ENCODE measurements at regions not wholly inside any gene's neighbourhood (a gene's known extent, or its start where the extent isn't known, plus 50 kb on each side); places are given as distances from the start of the nearest gene placed in this dataset.

- H3K4me1 Mint-ChIP-seq: no peaks in the 10 kb centered on the region
- H3K27ac Mint-ChIP-seq: no peak overlapping the region
- H3K36me3 Mint-ChIP-seq: no peaks in the 10 kb centered on the region
Measured at GRCh38 chr6:167514524-167514923, 189.6 kb downstream of the TTLL2 start.

DNA sequence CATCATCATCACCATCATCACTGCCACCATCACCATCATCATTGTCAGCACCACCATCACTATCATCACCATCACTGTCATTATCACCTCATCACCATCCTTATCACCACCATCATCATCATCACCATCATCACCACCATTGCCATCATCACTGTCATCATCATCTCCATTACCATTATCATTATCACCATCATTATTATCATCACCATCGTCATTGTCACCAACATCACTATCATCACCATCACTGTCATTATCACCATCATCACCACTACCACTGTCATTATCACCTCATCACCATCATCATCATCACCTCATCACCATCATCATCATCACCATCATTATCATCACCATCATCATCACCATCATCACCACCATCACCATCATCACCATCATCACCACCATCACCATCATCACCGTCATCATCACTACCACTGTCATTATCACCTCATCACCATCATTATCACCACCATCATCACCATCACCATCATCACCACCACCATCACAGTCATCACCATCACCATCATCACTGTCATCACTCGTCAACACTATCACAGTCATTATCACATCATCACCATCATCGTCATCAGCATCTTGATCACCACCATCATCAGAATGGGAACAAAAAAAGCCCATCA lies 191.1 kb downstream of the TTLL2 start:
- H3K27ac Mint-ChIP-seq: no peak overlapping the region
- no peak overlapping the region for H3K4me3 Mint-ChIP-seq
- no peaks in the 10 kb centered on the region for H3K9me3 Mint-ChIP-seq
- DNase-seq: no peak
- H3K4me1 Mint-ChIP-seq: no peaks in the 10 kb centered on the region
- H3K27me3 Mint-ChIP-seq: peaks cover 10% of the 10 kb centered on the region
- H3K36me3 Mint-ChIP-seq: no peaks in the 10 kb centered on the region

More at GRCh38 chr6:167514524-167514923, 189.6 kb downstream of the TTLL2 start:
- Mint-ChIP-seq H3K4me3 (no peak overlapping the region), H3K27me3 (peaks cover 10% of the 10 kb centered on the region), H3K9me3 (no peaks in the 10 kb centered on the region)
- no peak for DNase-seq

- Mint-ChIP-seq H3K27ac (no peak overlapping the region), H3K27me3 (peaks cover 10% of the 10 kb centered on the region), H3K9me3 (no peaks in the 10 kb centered on the region), H3K36me3 (no peaks in the 10 kb centered on the region), H3K4me3 (no peak overlapping the region), H3K4me1 (no peaks in the 10 kb centered on the region)
- DNase-seq: no peak
Measured at GRCh38 chr6:167517254-167517916, 192.5 kb downstream of the TTLL2 start.

- DNase-seq: no peak
- Mint-ChIP-seq H3K9me3 (no peaks in the 10 kb centered on the region), H3K4me1 (no peaks in the 10 kb centered on the region), H3K27ac (no peak overlapping the region), H3K36me3 (no peaks in the 10 kb centered on the region), H3K4me3 (no peak overlapping the region), H3K27me3 (no peaks in the 10 kb centered on the region)
Measured at GRCh38 chr6:167523426-167523825, 198.5 kb downstream of the TTLL2 start.

GRCh38 chr6:167524261-167525111 lies 199.6 kb downstream of the TTLL2 start:
- Mint-ChIP-seq H3K4me3 (no peak overlapping the region), H3K36me3 (no peaks in the 10 kb centered on the region), H3K27ac (no peak overlapping the region), H3K9me3 (no peaks in the 10 kb centered on the region), H3K4me1 (no peaks in the 10 kb centered on the region), H3K27me3 (peaks cover 5% of the 10 kb centered on the region)
- no peak for DNase-seq

DNA sequence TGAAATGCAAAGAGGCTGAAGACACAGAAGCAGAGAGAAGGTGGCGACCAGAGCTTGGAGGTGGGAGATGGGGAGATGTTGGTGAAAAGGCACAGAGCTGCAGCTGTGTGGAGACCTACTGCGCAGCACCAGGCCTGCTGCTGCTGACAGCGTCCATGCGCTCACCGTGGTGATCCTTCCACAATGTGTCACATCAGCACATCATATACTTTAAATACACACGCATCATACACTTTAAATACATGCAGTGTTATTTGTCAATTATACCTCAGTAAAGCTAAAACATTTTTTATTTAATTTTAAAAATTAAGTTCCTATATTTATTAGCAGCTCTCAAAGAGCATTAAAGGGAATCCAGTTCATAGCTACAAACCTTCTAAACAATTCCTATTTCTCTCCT lies 200.9 kb downstream of the TTLL2 start:
- no peaks in the 10 kb centered on the region for H3K36me3 Mint-ChIP-seq
- H3K27me3 Mint-ChIP-seq: peaks cover 5% of the 10 kb centered on the region

DNA sequence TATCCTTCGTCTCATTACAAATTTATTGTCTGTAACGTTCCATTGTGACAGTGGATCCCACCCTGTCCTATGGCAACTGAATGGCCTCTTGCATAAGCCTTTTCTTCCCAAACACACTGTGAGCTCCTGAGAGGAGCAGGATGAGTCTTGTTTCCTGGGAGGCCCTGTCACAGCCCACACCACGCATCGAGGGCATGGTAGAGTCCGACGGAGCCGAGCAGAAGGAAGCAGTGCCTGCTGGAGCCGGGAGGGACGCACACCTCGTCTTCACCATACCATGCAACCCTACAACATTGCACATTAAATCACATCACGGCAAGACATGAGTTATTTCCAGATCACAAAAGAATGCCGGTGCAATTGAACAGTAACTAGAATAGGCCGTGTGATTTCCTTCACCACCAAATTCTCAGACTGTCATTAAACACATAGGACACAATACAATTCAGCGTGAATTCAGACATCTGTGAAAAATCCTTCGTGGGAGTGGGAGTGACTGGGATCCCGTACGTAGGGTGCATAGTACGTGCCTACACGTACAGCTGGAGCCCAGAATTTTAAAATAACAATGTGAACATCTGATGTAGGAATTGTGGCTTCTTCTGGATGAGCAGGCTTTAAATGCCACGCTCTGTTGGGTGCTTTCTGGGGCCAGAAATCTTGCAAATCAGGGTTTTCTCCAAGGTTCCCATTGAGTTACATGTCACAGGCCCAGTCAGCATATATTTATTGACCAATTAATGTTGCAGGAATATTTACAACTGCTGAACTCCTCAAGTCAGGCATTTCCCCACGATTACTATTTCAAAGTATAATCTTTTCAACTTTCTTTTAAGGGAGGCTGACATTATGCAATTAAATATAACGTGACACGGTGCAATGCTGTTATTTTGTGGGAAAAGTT lies 201.8 kb downstream of the TTLL2 start:
- H3K27me3 Mint-ChIP-seq: peaks cover 9% of the 10 kb centered on the region

More for the DNA sequence above, 200.9 kb downstream of the TTLL2 start:
- H3K9me3 Mint-ChIP-seq: no peaks in the 10 kb centered on the region
- no peak for DNase-seq
- H3K27ac Mint-ChIP-seq: no peak overlapping the region
- no peaks in the 10 kb centered on the region for H3K4me1 Mint-ChIP-seq
- H3K4me3 Mint-ChIP-seq: no peak overlapping the region

DNA sequence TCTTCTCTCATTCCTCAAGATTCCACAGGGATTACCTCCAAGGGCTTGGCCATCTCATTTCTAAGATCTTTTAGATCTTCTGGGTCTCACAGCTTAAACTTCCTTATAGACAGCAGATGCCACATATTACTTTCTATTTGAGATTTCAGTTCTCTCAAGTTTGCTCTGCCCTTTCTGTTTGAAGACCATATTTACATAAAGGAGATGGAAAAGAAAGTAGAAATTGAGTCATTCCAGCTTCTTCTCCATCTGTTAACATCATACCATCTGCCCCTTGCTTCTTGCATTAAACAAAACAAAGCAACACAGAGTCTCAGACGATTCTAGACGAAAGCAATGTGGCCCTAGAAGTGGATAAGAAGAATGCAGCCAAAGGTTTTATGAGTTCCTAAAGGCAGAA lies 203.4 kb downstream of the TTLL2 start:
- Mint-ChIP-seq H3K27me3 (peaks cover 11% of the 10 kb centered on the region), H3K4me3 (no peak overlapping the region), H3K4me1 (no peaks in the 10 kb centered on the region)

More for the DNA sequence above, 201.8 kb downstream of the TTLL2 start:
- Mint-ChIP-seq H3K9me3 (no peaks in the 10 kb centered on the region), H3K36me3 (no peaks in the 10 kb centered on the region), H3K4me1 (no peaks in the 10 kb centered on the region), H3K27ac (no peak overlapping the region), H3K4me3 (no peak overlapping the region)
- no peak for DNase-seq

GRCh38 chr6:167528976-167529375 lies 204.1 kb downstream of the TTLL2 start:
- DNase-seq: no peak
- H3K4me3 Mint-ChIP-seq: no peak overlapping the region
- H3K4me1 Mint-ChIP-seq: no peaks in the 10 kb centered on the region
- no peaks in the 10 kb centered on the region for H3K9me3 Mint-ChIP-seq
- peaks cover 11% of the 10 kb centered on the region for H3K27me3 Mint-ChIP-seq
- no peak overlapping the region for H3K27ac Mint-ChIP-seq
- H3K36me3 Mint-ChIP-seq: no peaks in the 10 kb centered on the region

More for the DNA sequence above, 203.4 kb downstream of the TTLL2 start:
- H3K36me3 Mint-ChIP-seq: no peaks in the 10 kb centered on the region
- no peak for DNase-seq
- no peaks in the 10 kb centered on the region for H3K9me3 Mint-ChIP-seq
- H3K27ac Mint-ChIP-seq: no peak overlapping the region

GRCh38 chr6:167529444-167530335 lies 204.8 kb downstream of the TTLL2 start:
- Mint-ChIP-seq H3K4me1 (no peaks in the 10 kb centered on the region), H3K4me3 (no peak overlapping the region), H3K27ac (no peak overlapping the region), H3K9me3 (no peaks in the 10 kb centered on the region), H3K36me3 (no peaks in the 10 kb centered on the region), H3K27me3 (peaks cover 15% of the 10 kb centered on the region)
- no peak for DNase-seq

DNA sequence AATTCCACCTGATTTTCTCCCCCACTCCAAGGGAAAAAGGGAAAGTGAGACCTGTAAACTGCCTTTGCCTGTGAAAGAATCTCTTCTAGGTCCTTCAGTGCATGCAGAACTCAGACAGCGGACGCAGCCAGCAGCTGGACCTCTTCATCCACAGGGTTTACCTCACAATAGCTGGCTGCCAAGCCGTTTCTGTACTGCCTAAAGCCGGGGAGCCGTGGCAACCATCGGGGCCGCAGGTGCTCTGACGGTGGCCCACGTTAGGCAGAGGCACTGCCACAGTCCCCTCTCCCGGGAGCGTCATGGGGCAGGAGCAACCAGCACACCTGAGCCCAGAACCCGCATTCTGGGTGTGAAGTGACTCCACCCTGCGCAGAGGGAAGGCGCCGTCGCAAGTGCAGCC lies 206.1 kb downstream of the TTLL2 start:
- H3K4me1 Mint-ChIP-seq: no peaks in the 10 kb centered on the region
- DNase-seq: no peak

DNA sequence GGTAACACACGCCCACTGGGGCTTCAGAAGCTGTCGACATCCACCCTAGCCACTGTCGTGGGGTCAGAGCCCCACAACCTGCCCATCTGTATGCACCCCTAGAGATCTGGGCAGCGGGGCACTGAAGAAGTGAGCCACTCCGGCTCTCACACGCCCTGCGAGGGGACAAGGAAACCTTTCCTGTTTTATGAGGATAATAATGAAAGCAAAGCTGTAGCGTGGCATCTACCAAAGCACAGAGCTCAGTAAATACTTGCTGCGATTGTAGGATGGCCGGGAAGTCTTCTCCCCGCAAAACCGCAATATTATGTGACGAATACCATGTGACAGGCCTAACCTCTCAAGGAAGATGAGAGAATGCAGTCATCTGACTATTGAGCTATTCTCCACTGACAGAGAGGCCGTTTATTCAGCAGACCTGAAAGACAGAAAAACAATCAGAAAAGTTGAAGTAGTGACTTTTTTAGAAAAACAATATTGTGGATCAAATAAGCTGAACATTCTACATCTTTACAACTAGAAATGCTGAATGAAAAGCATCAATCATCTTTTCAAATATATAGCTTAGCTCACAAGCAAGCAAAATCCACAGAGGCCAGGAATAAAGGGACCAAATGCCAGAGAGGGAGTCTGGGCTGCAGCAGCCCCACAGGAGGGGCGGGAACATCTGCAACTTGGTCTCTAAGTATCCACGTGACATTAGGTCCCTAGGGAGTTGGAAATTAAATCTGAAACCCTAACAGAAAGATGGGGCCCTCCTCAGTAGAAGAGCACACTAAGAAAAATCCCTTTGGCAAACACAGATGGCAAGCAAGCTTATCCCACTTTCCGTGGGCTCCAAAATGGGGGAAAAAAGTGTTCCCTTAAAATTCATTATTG lies 207.8 kb downstream of the TTLL2 start:
- no peak overlapping the region for H3K27ac Mint-ChIP-seq
- no peak for DNase-seq
- peaks cover 16% of the 10 kb centered on the region for H3K27me3 Mint-ChIP-seq
- H3K9me3 Mint-ChIP-seq: no peaks in the 10 kb centered on the region
- no peaks in the 10 kb centered on the region for H3K4me1 Mint-ChIP-seq
- H3K36me3 Mint-ChIP-seq: no peaks in the 10 kb centered on the region
- no peak overlapping the region for H3K4me3 Mint-ChIP-seq

More for the DNA sequence above, 206.1 kb downstream of the TTLL2 start:
- no peak overlapping the region for H3K27ac Mint-ChIP-seq
- no peaks in the 10 kb centered on the region for H3K36me3 Mint-ChIP-seq
- peaks cover 16% of the 10 kb centered on the region for H3K27me3 Mint-ChIP-seq
- H3K4me3 Mint-ChIP-seq: no peak overlapping the region
- H3K9me3 Mint-ChIP-seq: no peaks in the 10 kb centered on the region

GRCh38 chr6:167533851-167534250 lies 209.0 kb downstream of the TTLL2 start:
- DNase-seq: no peak
- H3K27me3 Mint-ChIP-seq: peaks cover 23% of the 10 kb centered on the region
- no peaks in the 10 kb centered on the region for H3K4me1 Mint-ChIP-seq
- no peaks in the 10 kb centered on the region for H3K36me3 Mint-ChIP-seq
- H3K9me3 Mint-ChIP-seq: no peaks in the 10 kb centered on the region
- no peak overlapping the region for H3K27ac Mint-ChIP-seq
- no peak overlapping the region for H3K4me3 Mint-ChIP-seq
